GM19238 (cell line): ENCODE measurements at regions not wholly inside any gene's neighbourhood (a gene's known extent, or its start where the extent isn't known, plus 50 kb on each side); places are given as distances from the start of the nearest gene placed in this dataset.
"Not testable (repeated sequence)": the region's sequence is repeated elsewhere in the genome, so short reads cannot be mapped to it uniquely, and the experiment has no call there.

Experiments used
- DNase-seq: peaks from one replicate; pipeline ENCODE4 v3.0.0; 2011; ENCODE audit warnings: low spot score; ENCODE audit not compliant: insufficient read length

- no peak for DNase-seq
Observed at GRCh38 chr6:71053475-71053874, 96.6 kb upstream of the B3GAT2 start.

GRCh38 chr6:71056656-71057055, 99.8 kb upstream of the B3GAT2 start:
- no peak for DNase-seq

- no peak for DNase-seq
Observed at GRCh38 chr6:71066153-71066552, 109.3 kb upstream of the B3GAT2 start.

GRCh38 chr6:71067816-71068215, 111.0 kb upstream of the B3GAT2 start:
- DNase-seq = no peak

- DNase-seq = no peak
Observed at GRCh38 chr6:71072508-71072907, 115.6 kb upstream of the B3GAT2 start.

- DNase-seq = no peak
Observed at GRCh38 chr6:71077655-71078054, 120.8 kb upstream of the B3GAT2 start.

GRCh38 chr6:71079677-71080076, 122.8 kb upstream of the B3GAT2 start:
- no peak for DNase-seq

GRCh38 chr6:71080133-71080532, 123.3 kb upstream of the B3GAT2 start:
- DNase-seq = no peak

- DNase-seq = no peak
Observed at GRCh38 chr6:71080826-71081225, 124.0 kb upstream of the B3GAT2 start.

- DNase-seq = no peak
Observed at GRCh38 chr6:71082033-71082650, 125.3 kb upstream of the B3GAT2 start.

GRCh38 chr6:71083308-71083820, 126.5 kb upstream of the B3GAT2 start:
- no peak for DNase-seq

GRCh38 chr6:71088166-71088565, 131.3 kb upstream of the B3GAT2 start:
- no peak for DNase-seq

GRCh38 chr6:71090217-71090616, 133.4 kb upstream of the B3GAT2 start:
- DNase-seq = no peak

GRCh38 chr6:71091167-71091566, 134.3 kb upstream of the B3GAT2 start:
- no peak for DNase-seq

- no peak for DNase-seq
Observed at GRCh38 chr6:71091956-71092355, 135.1 kb upstream of the B3GAT2 start.

- not testable (repeated sequence) for DNase-seq
Observed at GRCh38 chr6:71097264-71097663, 140.4 kb upstream of the B3GAT2 start.

- DNase-seq = no peak
Observed at GRCh38 chr6:71099649-71100048, 142.8 kb upstream of the B3GAT2 start.

GRCh38 chr6:71103130-71103529, 146.3 kb upstream of the B3GAT2 start:
- no peak for DNase-seq

- DNase-seq = no peak
Observed at GRCh38 chr6:71103641-71104040, 146.8 kb upstream of the B3GAT2 start.

- DNase-seq = no peak
Observed at GRCh38 chr6:71106276-71106675, 149.4 kb upstream of the B3GAT2 start.

GRCh38 chr6:71107911-71108420, 151.1 kb upstream of the B3GAT2 start:
- DNase-seq = no peak

- no peak for DNase-seq
Observed at GRCh38 chr6:71114544-71114943, 157.7 kb upstream of the B3GAT2 start.

- DNase-seq = no peak
Observed at GRCh38 chr6:71114986-71115385, 158.1 kb upstream of the B3GAT2 start.
